Ishikawa (cell line): ENCODE measurements at regions not wholly inside any gene's neighbourhood (a gene's known extent, or its start where the extent isn't known, plus 50 kb on each side); places are given as distances from the start of the nearest gene placed in this dataset.

Experiments used
- CREB1 ChIP-seq: IDR thresholded peaks from 2 replicates; pipeline ENCODE4 v1.6.1; 2012; ENCODE audit warnings: low read depth
- EP300 ChIP-seq: IDR thresholded peaks from 2 replicates; pipeline ENCODE4 v1.6.1; 2012; ENCODE audit warnings: borderline replicate concordance
- RAD21 ChIP-seq: IDR thresholded peaks from 2 replicates; pipeline ENCODE4 v1.6.1; 2012; ENCODE audit warnings: low read depth
- TEAD4 ChIP-seq: IDR thresholded peaks from 2 replicates; pipeline ENCODE4 v1.6.1; 2012
- ZBTB7A ChIP-seq: IDR thresholded peaks from 2 replicates; pipeline ENCODE4 v1.6.1; 2012; ENCODE audit warnings: low read depth
- TF ChIP-seq, protein P1 (sequence below): IDR thresholded peaks from 2 replicates; pipeline ENCODE4 v1.6.1; 2012
- TF ChIP-seq, protein P2 (sequence below): IDR thresholded peaks from 2 replicates; pipeline ENCODE4 v1.6.1; 2012; ENCODE audit warnings: low read depth, mild to moderate bottlenecking
- TF ChIP-seq, protein P3 (sequence below): IDR thresholded peaks from 2 replicates; pipeline ENCODE4 v1.6.1; 2012

DNA sequence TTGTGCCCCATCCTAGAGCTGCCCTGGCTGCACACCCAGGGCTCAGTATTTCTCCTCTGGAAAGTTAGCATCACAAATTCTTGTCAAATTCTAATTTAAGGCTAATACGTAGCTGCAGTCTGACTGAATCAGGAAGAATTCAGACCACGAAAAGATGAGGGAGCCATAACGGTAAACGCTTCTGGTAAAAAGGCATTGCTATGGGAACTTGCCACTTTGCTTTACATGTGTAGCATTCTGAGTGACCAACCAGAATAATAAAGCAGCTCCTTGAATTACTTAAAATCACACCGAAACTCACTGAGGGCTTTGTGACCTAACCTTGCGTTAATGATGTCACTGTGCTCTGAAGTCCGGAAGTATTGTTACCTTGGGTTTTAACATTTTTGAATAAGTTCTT is 286.6 kb upstream of the TMTC4 start:
- TF ChIP-seq, protein P1, sequence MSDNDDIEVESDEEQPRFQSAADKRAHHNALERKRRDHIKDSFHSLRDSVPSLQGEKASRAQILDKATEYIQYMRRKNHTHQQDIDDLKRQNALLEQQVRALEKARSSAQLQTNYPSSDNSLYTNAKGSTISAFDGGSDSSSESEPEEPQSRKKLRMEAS = no peak
- TF ChIP-seq EP300 = no peak
- TF ChIP-seq, protein P2, sequence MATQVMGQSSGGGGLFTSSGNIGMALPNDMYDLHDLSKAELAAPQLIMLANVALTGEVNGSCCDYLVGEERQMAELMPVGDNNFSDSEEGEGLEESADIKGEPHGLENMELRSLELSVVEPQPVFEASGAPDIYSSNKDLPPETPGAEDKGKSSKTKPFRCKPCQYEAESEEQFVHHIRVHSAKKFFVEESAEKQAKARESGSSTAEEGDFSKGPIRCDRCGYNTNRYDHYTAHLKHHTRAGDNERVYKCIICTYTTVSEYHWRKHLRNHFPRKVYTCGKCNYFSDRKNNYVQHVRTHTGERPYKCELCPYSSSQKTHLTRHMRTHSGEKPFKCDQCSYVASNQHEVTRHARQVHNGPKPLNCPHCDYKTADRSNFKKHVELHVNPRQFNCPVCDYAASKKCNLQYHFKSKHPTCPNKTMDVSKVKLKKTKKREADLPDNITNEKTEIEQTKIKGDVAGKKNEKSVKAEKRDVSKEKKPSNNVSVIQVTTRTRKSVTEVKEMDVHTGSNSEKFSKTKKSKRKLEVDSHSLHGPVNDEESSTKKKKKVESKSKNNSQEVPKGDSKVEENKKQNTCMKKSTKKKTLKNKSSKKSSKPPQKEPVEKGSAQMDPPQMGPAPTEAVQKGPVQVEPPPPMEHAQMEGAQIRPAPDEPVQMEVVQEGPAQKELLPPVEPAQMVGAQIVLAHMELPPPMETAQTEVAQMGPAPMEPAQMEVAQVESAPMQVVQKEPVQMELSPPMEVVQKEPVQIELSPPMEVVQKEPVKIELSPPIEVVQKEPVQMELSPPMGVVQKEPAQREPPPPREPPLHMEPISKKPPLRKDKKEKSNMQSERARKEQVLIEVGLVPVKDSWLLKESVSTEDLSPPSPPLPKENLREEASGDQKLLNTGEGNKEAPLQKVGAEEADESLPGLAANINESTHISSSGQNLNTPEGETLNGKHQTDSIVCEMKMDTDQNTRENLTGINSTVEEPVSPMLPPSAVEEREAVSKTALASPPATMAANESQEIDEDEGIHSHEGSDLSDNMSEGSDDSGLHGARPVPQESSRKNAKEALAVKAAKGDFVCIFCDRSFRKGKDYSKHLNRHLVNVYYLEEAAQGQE = no peak
- TF ChIP-seq, protein P3, sequence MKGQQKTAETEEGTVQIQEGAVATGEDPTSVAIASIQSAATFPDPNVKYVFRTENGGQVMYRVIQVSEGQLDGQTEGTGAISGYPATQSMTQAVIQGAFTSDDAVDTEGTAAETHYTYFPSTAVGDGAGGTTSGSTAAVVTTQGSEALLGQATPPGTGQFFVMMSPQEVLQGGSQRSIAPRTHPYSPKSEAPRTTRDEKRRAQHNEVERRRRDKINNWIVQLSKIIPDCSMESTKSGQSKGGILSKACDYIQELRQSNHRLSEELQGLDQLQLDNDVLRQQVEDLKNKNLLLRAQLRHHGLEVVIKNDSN = no peak
- TF ChIP-seq CREB1 = no peak
- TF ChIP-seq TEAD4 = no peak
- TF ChIP-seq RAD21 = no peak
- TF ChIP-seq ZBTB7A = no peak
